ENCODE measurements at regions not wholly inside any gene's neighbourhood (a gene's known extent, or its start where the extent isn't known, plus 50 kb on each side); places are given as distances from the start of the nearest gene placed in this dataset.

DNA sequence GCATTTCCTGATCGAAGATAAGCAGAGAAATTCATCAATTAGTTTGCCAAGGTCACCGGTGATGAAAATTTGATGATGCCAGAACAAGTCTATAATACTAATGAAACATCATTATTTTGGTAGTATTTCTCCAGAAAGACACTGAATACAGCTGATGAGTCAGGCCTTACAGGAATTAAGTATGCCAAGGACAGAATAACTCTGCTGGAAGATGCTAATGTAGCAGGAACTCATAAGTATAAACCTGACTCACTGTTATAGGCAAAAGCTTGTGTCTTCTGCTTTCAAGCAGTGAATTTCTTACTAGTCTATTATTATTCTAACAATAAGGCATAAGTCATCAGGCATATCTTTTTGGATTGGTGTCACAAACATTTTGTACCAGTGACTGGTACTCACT is 1825.1 kb upstream of the IGFBP7 start:
- DNase-seq (ENCODE audit: low read depth in 2 of 2), result no peak

DNA sequence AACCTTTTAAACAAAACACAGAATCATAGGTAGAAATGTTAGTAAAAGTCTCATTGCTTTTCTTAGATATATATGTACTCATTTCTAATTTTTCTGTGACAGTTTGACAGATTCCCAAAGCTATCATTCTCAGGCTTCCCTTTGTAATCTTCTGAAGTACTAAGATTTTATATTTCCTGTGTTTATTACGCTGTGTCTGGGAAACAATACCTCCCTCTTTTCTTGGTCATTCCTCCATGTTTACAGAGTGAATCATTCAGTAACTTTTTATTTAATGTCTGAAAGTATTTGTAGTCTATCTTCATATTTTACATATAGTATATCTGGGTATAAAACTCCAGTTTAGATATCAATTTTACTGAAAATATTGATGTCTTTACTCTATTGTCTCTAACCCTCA is 1826.3 kb upstream of the IGFBP7 start:
- no peak for DNase-seq (ENCODE audit: low read depth in 2 of 2)

DNA sequence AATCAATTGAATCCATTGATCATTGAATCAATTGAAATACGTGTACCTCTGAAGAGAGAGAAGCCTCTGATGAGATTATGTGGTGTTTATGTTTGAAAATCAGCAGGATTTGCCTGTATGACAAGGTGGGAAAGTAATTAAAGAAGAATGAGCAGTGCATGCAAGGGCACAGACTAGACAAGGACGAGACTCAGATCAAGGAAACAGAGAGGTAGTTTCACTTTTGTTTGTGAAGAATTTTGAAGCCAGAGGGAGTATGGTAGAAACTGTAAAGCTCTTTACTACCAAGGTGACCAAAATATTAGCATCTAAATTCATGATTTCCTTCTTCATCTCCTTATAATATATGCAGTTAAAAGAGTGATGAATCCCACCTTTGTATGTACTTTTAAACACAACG is 1830.0 kb upstream of the IGFBP7 start:
- no peak for DNase-seq (ENCODE audit: low read depth in 2 of 2)

DNA sequence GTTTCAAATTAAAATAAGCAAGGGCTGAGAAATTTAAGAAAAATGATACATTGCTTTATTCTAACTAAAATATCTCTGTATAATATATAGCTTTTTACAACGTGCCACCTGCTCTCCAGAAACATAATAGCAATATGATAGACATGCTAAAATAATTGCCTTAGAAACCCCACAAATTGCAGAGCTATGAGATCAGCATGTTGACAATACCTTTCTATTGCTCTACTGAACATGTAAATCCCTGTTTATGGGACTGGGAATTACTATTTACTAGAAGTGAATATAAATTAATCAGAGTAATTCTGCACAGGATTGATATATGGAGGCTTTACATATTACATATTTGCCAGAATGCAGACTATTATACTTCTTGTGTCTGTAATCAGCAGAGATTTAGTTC is 1831.1 kb upstream of the IGFBP7 start:
- no peak for DNase-seq (ENCODE audit: low read depth in 2 of 2)

DNA sequence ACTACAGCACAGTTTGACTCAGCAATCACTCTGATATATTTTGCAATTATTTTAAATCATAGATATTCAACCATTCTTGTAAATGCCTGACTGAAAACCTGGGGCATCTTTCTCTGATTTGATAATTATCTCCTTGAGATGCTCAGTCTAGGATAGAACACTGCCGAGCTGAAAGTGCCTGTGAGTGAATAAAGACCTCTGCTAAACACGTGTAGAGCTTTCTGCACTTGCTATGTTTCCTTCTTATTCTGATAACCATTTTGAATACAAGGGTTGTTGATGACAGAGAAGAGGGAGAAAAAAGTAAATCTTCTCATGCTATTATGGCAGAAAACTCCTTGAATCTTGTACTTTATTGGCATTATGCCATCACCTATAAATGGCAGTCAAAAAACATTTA is 1843.4 kb upstream of the IGFBP7 start:
- no peak for DNase-seq (ENCODE audit: low read depth in 2 of 2)

DNA sequence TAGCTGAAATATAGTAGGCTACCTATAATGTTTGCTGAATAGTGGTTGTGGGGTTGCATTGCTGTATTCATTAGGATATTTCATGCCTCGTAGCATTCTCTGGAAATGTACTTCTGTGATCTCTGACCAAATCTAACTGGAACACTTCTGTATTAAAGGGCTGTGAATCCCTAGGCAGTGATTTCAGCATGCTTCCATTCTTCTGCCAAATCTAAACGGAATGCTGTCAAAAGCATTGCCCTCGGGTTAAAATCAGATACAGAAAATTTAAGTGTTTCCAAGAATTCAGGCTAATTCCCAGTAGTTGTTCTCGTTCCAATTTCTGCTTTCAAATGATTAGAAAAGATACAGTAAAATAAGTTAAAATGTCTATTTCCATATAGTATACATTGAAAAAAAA is 1847.5 kb upstream of the IGFBP7 start:
- DNase-seq (ENCODE audit: low read depth in 2 of 2), result no peak

DNA sequence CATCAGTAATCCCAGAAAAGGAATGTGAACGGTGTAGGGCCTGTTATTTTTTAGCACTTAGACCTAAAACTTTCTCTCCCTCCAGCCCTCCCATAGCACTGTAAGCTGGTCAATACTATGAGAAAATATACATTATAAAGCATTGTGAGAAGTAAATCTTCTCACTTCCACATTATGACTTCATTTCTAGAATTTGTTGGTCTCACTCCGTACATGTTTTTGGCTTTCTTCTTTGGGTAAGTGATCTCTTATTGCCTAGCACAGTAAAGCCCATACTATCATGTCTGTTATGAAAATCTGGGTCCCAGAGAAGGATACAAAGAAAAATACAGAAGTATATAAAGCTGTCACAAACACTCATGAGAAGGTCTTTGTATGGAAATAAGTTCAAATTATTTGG is 1851.1 kb upstream of the IGFBP7 start:
- DNase-seq (ENCODE audit: low read depth in 2 of 2), result no peak

DNA sequence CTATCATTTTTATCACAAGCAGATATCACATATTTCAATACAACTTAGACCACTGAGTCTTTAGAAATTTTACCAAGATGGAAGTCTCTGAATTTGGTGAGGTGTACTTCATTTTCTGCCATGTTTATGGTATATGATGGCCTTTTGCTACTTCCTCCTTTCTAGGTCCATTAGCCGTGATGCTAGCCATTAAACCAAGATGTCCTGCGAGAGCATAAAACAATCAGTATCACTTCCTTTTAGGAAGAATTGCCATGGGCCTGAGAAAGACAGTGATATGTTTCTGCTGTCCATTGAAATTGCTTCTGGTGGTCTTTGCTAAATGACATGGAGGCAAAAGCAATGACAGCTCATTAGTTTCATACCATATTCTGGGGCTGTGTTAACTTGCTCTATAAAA is 1851.7 kb upstream of the IGFBP7 start:
- DNase-seq (ENCODE audit: low read depth in 2 of 2), result no peak

DNA sequence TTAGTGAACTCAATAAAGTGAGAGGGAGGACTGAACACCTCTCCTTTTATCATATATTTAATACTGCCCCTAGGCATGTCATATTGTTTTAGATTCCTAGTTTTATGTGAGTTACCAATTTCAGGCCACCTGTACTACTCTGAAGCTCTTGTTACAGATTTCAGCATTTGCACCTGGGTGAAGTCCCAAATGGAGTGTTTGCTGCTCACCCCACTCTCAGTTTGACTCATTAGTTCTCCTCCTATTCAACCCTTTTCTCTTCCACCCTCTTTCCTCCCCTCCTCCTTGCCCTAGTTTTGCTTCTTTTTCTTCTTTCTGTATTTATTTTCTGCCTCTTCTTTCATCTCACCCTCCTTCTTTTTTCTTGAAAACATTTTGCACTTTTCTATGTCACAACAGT is 1852.2 kb upstream of the IGFBP7 start:
- no peak for DNase-seq (ENCODE audit: low read depth in 2 of 2)

DNA sequence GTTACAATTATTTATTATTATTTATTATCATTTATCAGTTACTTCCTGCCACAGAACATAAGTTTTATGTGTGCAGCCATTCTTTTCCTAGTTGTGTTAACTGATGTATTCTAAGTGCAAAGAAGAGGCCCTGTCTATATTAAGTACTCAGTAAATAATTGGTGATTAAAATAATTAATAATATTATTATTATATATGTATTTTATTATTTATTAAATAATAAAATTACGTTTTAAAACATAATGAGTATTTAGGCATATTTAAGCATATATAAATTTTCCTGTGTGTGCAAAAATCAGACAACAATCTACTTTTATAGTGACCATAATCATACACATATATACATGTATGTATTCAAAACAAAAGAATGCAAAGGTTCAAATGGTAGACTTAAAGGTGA is 1871.6 kb upstream of the IGFBP7 start:
- DNase-seq (ENCODE audit: low read depth in 2 of 2), result no peak

DNA sequence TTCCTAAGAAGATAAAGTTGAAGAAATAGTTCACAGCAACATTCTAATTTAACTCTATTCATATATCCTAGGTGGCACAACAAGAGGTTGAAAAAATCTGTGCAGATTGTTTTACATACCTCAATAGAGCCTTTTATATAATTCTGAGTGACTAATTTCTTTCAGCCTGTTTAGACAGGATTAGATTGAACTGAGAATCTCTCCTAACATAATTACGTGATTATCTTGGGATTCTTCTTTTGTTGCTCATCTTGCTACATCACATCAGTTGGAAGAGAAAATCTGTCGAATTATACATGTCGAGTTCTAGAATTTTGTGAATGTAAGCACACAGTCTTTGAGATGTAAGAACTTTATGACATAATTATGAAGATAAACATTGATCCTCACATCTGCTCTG is 1873.7 kb upstream of the IGFBP7 start:
- DNase-seq (ENCODE audit: low read depth in 2 of 2), result no peak

DNA sequence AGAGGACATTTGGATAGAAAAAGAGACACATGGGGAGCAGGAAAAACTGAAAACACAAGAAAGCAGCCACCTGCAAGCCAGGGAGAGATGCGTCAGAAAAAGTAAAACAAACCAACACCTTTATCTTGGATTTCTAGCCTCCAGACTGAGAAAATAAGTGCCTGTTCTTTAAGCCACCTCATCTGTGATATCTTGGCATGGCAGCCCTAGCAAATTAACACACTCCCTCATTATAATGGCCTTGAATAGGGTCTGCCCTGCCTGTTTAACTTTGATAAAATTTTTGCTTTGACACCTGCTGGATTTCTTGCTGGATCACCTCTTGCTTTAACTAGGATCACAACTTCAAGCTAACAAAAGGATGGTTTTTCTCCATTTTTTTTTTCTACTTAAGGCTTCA is 1892.0 kb upstream of the IGFBP7 start:
- no peak for DNase-seq (ENCODE audit: low read depth in 2 of 2)

DNA sequence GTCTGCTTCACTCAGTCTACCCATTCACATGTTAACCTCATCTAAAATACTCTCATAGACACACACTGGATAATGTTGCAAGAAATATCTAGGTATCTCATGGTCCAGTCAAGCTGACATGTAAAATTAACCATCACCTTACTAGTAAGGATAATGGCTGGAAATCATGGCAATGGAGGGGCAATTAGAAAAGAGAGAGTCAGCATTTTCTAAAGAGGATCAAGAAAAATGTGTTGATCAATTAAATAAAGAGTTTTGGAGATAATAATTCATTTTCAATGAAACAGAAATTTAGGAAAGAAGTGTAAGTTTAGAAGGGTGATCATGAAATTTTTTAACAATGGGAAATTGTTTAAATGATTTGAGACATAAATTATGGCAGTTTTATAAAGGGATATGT is 1914.1 kb upstream of the IGFBP7 start:
- no peak for DNase-seq (ENCODE audit: low read depth in 2 of 2)

DNA sequence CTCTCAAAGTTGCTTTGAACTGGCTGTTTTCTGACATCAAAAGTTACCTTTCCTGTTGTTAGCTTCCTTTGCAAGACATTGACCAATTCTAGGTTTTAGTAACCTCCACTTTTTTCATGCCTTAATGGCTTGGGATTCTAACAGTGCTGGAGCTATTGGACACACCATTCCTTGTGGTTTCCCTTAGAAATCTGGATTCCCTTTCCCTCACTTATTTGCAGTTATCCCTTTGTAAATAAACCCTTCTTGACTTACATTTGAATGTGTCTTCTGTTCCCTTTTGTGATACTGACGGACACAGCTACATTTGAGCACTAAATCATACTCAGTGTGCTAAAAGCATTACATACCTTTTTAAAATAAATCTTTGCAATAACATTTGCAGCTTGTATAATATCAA is 1927.6 kb upstream of the IGFBP7 start:
- no peak for DNase-seq (ENCODE audit: low read depth in 2 of 2)

DNA sequence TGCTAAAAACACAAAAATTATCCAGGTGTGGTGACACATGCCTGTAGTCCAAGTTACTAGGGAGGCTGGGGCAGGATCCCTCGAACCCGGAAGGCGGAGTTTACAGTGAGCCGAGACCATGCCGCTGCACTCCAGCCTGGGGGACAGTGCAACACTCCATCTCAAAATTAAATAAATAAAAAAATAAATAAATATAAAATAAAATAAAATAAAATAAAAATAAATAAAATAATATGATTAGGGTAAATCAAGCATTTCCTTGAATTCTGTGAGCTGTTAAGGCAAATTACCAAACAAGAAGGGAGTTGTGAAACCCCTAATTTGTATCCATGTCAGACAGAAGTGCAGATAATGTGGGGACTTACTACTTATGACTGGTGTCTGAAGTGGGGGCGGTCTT is 1928.9 kb upstream of the IGFBP7 start:
- DNase-seq (ENCODE audit: low read depth in 2 of 2), result no peak

DNA sequence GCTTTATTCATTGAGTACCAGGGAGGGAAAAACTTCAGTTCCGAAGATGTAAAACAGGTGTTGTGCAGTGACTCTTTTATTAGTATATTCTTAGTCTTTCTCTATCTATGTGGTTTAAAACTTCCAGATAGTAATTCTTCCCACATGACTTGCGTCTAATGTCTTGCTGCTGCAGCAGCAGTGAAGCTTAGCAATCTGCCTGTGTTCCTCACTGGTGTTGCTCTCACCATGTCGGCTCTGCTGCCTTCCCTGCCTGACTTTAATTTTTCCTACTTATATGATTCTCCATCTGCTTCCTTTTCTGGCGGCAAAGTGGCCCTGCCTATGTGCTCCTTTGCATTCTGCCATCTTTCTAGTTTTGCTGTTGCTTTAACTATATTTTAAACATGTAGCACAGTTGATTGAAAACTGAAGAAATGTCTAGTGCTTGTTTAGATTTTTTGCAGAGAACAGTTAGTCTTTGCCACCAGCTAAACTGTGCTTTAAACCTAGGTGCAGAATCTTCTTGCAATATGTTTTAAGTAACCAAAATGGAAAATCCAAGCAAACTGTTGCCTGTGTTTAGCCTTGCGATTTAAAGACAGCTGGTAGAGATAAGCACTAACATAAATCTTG is 1934.2 kb upstream of the IGFBP7 start:
- DNase-seq (ENCODE audit: low read depth in 2 of 2), result no peak

DNA sequence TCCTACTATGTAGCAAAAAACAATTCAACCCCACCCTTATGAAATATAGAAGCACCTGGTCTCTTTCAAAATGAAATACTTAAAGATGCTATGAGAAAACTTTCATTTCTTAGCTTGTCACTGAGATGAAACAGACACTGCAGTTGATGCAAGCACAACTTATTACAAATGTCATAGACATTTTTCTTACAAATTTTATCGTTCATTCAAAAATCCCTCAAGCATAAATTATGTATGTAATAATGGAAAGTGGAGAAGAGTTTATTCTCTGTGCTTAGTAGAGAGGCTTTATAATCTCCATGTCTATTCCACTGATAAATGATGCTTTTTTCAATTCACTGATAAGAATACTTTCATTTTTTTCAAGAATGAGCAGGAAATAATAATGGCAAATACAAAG is 1943.9 kb upstream of the IGFBP7 start:
- no peak for DNase-seq (ENCODE audit: low read depth in 2 of 2)

DNA sequence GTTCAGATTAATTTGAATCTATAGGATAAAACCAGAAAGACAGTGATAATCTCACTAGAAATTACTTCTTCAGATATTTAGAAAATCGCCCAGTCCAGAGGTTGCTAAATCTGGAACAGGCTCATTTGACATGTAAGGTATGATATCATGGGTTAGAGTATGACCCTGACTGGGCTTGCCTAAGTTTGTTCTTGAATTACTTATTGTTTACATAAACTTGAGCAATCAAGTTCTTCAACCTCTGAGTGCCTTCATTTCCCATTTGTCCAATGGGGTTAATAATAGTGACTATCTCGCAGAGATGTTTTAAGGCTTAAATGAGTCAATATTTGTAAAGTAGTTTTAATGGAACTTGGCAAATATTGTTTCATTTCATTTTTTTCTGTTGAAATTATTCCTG is 1947.6 kb upstream of the IGFBP7 start:
- no peak for DNase-seq (ENCODE audit: low read depth in 2 of 2)

DNA sequence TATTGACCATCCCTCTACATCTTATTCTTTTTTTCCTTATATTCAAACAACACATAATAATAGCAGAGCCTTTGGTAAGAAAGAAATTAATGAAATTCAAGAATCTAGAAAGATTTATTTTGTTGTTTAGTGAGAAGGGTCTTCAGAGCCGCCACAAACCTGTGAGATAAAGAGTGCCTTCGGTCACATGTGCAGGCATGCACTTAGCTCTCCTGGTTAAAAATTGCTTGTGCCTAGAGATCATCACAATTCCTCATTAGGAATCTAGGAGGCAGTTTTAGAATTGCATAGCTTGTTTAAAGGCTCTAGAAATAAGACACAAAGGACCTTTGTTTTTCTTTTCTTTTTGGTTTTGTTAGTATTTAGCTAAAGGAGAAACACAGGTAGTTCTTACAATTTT is 1948.4 kb upstream of the IGFBP7 start:
- DNase-seq (ENCODE audit: low read depth in 2 of 2), result no peak

DNA sequence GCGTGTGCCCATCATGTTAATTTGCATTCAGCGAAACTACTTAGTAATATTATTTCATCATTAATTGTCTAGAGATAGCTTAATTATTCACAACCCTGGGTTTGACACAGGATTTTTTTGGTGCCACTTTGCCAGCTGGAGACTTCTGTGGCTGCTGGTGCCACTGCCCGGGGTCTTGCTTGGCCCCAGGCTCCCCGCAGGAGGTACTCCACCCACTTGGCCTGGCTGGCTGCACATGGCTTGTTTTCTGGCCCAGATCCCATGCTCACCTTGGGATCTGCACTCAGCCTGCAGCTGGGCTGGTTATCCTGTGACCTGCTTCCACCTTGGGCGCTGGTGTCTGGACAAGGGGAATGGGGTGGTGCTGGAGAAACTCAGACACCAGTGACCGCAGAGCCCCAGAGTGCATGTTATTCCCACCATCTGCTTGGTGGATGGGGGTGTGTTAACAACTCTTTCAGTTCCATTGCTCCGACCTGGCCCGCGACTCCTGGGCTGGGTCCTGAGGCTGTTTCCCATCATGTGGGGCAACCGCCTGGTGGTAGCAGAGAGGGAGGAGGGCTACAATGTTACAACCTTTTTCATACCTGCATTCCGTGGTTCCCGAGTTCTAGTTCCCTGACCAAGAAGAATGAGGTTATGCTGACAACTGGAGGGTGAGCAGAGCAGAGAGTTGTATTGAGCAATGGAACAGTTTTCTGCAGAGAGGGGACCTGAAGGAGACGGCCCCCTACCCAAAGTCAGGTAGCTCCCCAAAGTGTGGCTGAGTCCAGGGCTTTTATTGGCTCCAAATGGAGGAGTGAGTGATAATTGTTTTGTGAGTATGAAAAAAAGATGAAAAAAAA is 1950.0 kb upstream of the IGFBP7 start:
- no peak for DNase-seq (ENCODE audit: low read depth in 2 of 2)

DNA sequence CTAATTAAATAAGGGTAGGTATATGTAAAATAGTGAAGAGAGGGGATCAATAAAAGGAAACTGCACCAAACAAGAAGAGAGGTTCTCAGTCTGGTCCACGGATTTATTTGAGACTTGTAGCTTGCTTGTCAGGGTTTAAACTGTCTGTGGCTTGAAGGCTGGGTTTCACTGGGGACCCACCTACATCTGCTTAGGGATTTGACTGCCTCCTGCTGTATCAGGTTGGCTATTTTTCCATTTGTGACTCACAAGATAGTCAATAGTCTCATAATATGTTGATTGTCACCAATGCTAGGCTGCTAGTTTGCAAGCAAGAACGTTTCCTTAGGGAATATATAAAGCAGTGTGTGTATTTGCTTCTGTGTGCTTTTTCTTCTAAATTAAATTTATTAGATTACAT is 1950.7 kb upstream of the IGFBP7 start:
- no peak for DNase-seq (ENCODE audit: low read depth in 2 of 2)

DNA sequence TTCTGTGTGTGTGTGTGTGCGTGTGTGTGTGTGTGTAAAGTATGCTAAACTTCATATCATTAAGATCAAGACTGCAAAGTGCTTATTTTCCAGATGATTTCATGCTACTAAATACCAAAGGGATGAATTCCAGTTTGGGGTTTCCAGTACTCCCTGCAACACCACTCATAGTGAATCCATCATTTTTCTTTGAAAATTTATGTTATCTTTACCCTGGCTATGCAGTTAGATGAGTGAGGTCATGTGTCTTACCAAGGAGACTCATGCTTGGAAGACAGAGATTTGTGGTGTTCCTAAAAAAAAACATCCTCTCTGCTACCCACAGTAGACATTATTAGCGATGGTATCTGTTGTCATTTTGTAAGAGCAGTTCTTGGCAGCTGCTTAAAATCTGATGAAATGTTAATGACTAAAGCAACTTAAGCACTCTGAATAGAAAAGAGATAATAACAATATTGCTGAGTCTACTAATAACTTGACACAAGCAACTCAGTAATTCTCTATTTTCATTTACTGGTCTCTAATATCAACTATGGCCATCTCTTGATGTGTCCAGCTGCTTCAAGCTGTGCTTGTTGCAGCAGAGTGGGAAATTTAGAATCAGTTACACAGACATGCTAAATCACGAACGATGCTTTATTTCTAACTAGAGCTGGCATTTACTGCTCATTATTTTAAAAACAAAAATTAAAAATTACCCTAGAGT is 1953.0 kb upstream of the IGFBP7 start:
- no peak for DNase-seq (ENCODE audit: low read depth in 2 of 2)

All from stimulated activated CD4-positive, alpha-beta T cell treated with anti-CD3 and anti-CD28 coated beads, Interleukin-1b, Interleukin-23, amount 100 ng/mL, for 1 hour (primary cell).